Sigmoid colon (tissue), 6 donors: ENCODE measurements at regions not wholly inside any gene's neighbourhood (a gene's known extent, or its start where the extent isn't known, plus 50 kb on each side); places are given as distances from the start of the nearest gene placed in this dataset.

Experiments
- DNase-seq: peaks from one replicate; pipeline ENCODE4 v3.0.0-alpha.2; 2019
- H3K27ac ChIP-seq, 4 donors: fragments of 200-600 bp; sonication (generic); one replicate each; pipeline ENCODE4 v1.5.1; 2016 to 2019; ENCODE audit warnings: mild to moderate bottlenecking in 1 of 4
- H3K27me3 ChIP-seq, 3 donors: fragments of 200-600 bp; sonication (generic); one replicate each; pipeline ENCODE4 v1.5.1; 2019; ENCODE audit warnings: mild to moderate bottlenecking in 1 of 3
- H3K36me3 ChIP-seq, 4 donors: fragments of 200-600 bp; sonication (generic); one replicate each; pipeline ENCODE4 v1.5.1; 2016 to 2019
- H3K4me1 ChIP-seq, 4 donors: fragments of 200-600 bp; sonication (generic); one replicate each; pipeline ENCODE4 v1.5.1; 2017 to 2019
- H3K4me3 ChIP-seq, 4 donors: fragments of 200-600 bp; sonication (generic); one replicate each; pipeline ENCODE4 v1.5.1; 2017 to 2019; ENCODE audit warnings: mild to moderate bottlenecking in 2 of 4, moderate library complexity in 1 of 4
- H3K9me3 ChIP-seq, 4 donors: fragments of 200-600 bp in 3 of 4; sonication (generic) in 3 of 4; one replicate each; pipeline versions ENCODE4 v1.5.1 to v1.6.1; 2013 to 2019
- CTCF ChIP-seq, 4 experiments: fragments of 450-650 bp in 3 of 4; fragments of 200-600 bp in 1 of 4; IDR thresholded peaks; one replicate each; pipeline ENCODE4 v1.5.1; 2016 to 2019; ENCODE audit warnings: antibody characterized with exemption in 4 of 4, mild to moderate bottlenecking in 3 of 4, moderate library complexity in 2 of 4
- EP300 ChIP-seq, 4 donors: sonication (generic); formaldehyde crosslinking; IDR thresholded peaks; one replicate each; pipeline ENCODE4 v1.6.1; 2017; ENCODE audit warnings: antibody characterized with exemption in 4 of 4
- POLR2A ChIP-seq, 2 donors: fragments of 450-650 bp; IDR thresholded peaks; one replicate each; pipeline ENCODE4 v1.6.1; 2016; ENCODE audit warnings: antibody characterized with exemption in 2 of 2, mild to moderate bottlenecking in 2 of 2, moderate library complexity in 2 of 2
- POLR2AphosphoS5 ChIP-seq, 4 donors: sonication (generic); formaldehyde crosslinking; IDR thresholded peaks; one replicate each; pipeline ENCODE4 v1.6.1; 2017; ENCODE audit warnings: antibody characterized with exemption in 4 of 4
- WGBS, 2 donors: extraction: QIAGEN DNeasy Blood & Tissue Kit; methylation state at CpG; one replicate each; pipeline ENCODE4 v1.1.7; 2013; 5-methylcytosine and 5-hydroxymethylcytosine counted together
- intact Hi-C: fragments of 100-400 bp; cut with DNase I; formaldehyde crosslinking; loops from one replicate; pipeline ENCODE4 v1.15.1; 2023
- donor health status: healthy with polysubstance abuse.
- donor health status: healthy.

- peaks cover 0 to 3% (median 0%) of the 10 kb centered on the region in 3 donors for H3K27me3 ChIP-seq
These were observed 242.6 kb downstream of the GLRX3 start for GRCh38 chr10:130378556-130379400.

GRCh38 chr10:130380056-130380455 is 243.9 kb downstream of the GLRX3 start:
- intact Hi-C loops: no loop called here
- WGBS, 2 donors: 44 to 45% methylated on average over 6 of the region's 6 CpGs
- DNase-seq: peak; percentile 39

More at GRCh38 chr10:130378556-130379400, 242.6 kb downstream of the GLRX3 start:
- no peaks in the 10 kb centered on the region for H3K4me1 ChIP-seq
- DNase-seq: peak; percentile 46
- intact Hi-C loops: no loop called here
- TF ChIP-seq POLR2A (IDR thresholded peaks at IDR 0.05) (no peak), EP300 (IDR thresholded peaks at IDR 0.05) (no peak), CTCF (IDR thresholded peaks at IDR 0.05) (no peak), POLR2AphosphoS5 (IDR thresholded peaks at IDR 0.05) (no peak)
- 56 to 57% methylated on average over 15 of the region's 15 CpGs for WGBS, 2 donors
- no peaks in the 10 kb centered on the region for H3K9me3 ChIP-seq
- H3K4me3 ChIP-seq: no peak overlapping the region
- no peaks in the 10 kb centered on the region for H3K36me3 ChIP-seq
- H3K27ac ChIP-seq: no peak overlapping the region

GRCh38 chr10:130382031-130382430 is 245.8 kb downstream of the GLRX3 start:
- Histone ChIP-seq H3K4me1 (no peaks in the 10 kb centered on the region), H3K9me3 (no peaks in the 10 kb centered on the region), H3K4me3 (no peak overlapping the region), H3K27ac (no peak overlapping the region), H3K36me3 (no peaks in the 10 kb centered on the region), H3K27me3 (peaks cover 0 to 3% (median 0%) of the 10 kb centered on the region in 3 donors)
- intact Hi-C loops: no loop called here
- DNase-seq: no peak
- 88 to 91% methylated on average over 7 of the region's 7 CpGs for WGBS, 2 donors
- TF ChIP-seq CTCF (IDR thresholded peaks at IDR 0.05) (no peak), EP300 (IDR thresholded peaks at IDR 0.05) (no peak), POLR2AphosphoS5 (IDR thresholded peaks at IDR 0.05) (no peak), POLR2A (IDR thresholded peaks at IDR 0.05) (no peak)

More at GRCh38 chr10:130380056-130380455, 243.9 kb downstream of the GLRX3 start:
- Histone ChIP-seq H3K36me3 (no peaks in the 10 kb centered on the region), H3K27me3 (peaks cover 0 to 3% (median 0%) of the 10 kb centered on the region in 3 donors), H3K27ac (no peak overlapping the region), H3K4me3 (no peak overlapping the region), H3K9me3 (no peaks in the 10 kb centered on the region), H3K4me1 (no peaks in the 10 kb centered on the region)
- TF ChIP-seq POLR2A (IDR thresholded peaks at IDR 0.05): no peak

- DNase-seq: peak; percentile 42
- TF ChIP-seq POLR2AphosphoS5 (IDR thresholded peaks at IDR 0.05) (no peak), EP300 (IDR thresholded peaks at IDR 0.05) (no peak), CTCF (IDR thresholded peaks at IDR 0.05) (no peak), POLR2A (IDR thresholded peaks at IDR 0.05) (no peak)
- WGBS, 2 donors: 70 to 78% methylated on average over 11 of the region's 11 CpGs
- no peaks in the 10 kb centered on the region for H3K4me1 ChIP-seq
- no peak overlapping the region for H3K4me3 ChIP-seq
- no peak overlapping the region for H3K27ac ChIP-seq
- peaks cover 0 to 2% (median 0%) of the 10 kb centered on the region in 4 donors for H3K9me3 ChIP-seq
- no peaks in the 10 kb centered on the region for H3K27me3 ChIP-seq
- no peaks in the 10 kb centered on the region for H3K36me3 ChIP-seq
- intact Hi-C loops: no loop called here
These were observed 251.9 kb downstream of the GLRX3 start for GRCh38 chr10:130387936-130388580.

GRCh38 chr10:130388746-130389145 is 252.6 kb downstream of the GLRX3 start:
- DNase-seq: peak; percentile 30
- no peak overlapping the region for H3K4me3 ChIP-seq
- TF ChIP-seq EP300 (IDR thresholded peaks at IDR 0.05): no peak
- TF ChIP-seq POLR2A (IDR thresholded peaks at IDR 0.05): no peak
- TF ChIP-seq CTCF (IDR thresholded peaks at IDR 0.05): no peak
- TF ChIP-seq POLR2AphosphoS5 (IDR thresholded peaks at IDR 0.05): no peak
- H3K4me1 ChIP-seq: no peaks in the 10 kb centered on the region
- intact Hi-C loops: no loop called here
- H3K27me3 ChIP-seq: no peaks in the 10 kb centered on the region
- H3K9me3 ChIP-seq: peaks cover 0 to 2% (median 0%) of the 10 kb centered on the region in 4 donors
- WGBS, 2 donors: 71 to 79% methylated on average over 6 of the region's 6 CpGs
- H3K36me3 ChIP-seq: no peaks in the 10 kb centered on the region
- no peak overlapping the region for H3K27ac ChIP-seq
